ENCODE measurements at regions not wholly inside any gene's neighbourhood (a gene's known extent, or its start where the extent isn't known, plus 50 kb on each side); places are given as distances from the start of the nearest gene placed in this dataset.

DNA sequence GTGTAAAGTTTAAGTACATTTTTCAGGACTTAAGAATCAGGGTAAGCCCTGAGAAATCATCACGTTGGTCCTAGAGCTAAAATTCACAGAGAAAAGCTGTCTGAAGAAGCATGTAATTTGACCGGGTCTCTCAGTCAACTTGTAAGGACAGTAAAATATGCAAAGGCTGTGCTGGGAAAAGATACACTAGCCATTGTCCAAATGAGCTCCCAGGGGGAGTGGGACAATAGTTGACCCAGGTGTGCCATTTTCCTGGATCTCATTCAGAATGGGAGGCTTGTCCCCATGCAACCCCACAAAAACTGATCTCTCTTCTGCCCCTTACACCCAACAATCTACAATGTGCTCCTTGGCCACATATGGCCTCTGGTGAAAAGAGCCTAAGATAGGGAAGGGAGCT is 437.9 kb downstream of the KLF12 start:
- no peaks in the 10 kb centered on the region for H3K9me3 ChIP-seq
- Mint-ChIP-seq H3K27me3 (ENCODE audit: insufficient read depth, unreplicated experiment) (no peaks in the 10 kb centered on the region), H3K4me3 (ENCODE audit: unreplicated experiment) (no peak overlapping the region), H3K27ac (ENCODE audit: unreplicated experiment) (no peak overlapping the region), H3K4me1 (ENCODE audit: low read depth, unreplicated experiment) (no peaks in the 10 kb centered on the region), H3K9me3 (ENCODE audit: unreplicated experiment) (no peaks in the 10 kb centered on the region), H3K36me3 (ENCODE audit: insufficient read depth, unreplicated experiment) (no peaks in the 10 kb centered on the region)
- no peaks in the 10 kb centered on the region for H3K4me1 ChIP-seq
- TF ChIP-seq, protein P1, sequence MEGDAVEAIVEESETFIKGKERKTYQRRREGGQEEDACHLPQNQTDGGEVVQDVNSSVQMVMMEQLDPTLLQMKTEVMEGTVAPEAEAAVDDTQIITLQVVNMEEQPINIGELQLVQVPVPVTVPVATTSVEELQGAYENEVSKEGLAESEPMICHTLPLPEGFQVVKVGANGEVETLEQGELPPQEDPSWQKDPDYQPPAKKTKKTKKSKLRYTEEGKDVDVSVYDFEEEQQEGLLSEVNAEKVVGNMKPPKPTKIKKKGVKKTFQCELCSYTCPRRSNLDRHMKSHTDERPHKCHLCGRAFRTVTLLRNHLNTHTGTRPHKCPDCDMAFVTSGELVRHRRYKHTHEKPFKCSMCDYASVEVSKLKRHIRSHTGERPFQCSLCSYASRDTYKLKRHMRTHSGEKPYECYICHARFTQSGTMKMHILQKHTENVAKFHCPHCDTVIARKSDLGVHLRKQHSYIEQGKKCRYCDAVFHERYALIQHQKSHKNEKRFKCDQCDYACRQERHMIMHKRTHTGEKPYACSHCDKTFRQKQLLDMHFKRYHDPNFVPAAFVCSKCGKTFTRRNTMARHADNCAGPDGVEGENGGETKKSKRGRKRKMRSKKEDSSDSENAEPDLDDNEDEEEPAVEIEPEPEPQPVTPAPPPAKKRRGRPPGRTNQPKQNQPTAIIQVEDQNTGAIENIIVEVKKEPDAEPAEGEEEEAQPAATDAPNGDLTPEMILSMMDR (IDR thresholded peaks at IDR 0.05; ENCODE audit: insufficient read depth in 1 of 2, low read depth in 1 of 2, low read length in 1 of 2, severe bottlenecking in 1 of 2, unreplicated experiment in 1 of 2), result no peak
- no peaks in the 10 kb centered on the region for H3K27me3 ChIP-seq (replicated peaks; ENCODE audit: control insufficient read depth, insufficient read depth, low read length)
- no TSS peak for BruUV-seq (replicated peaks)
- ChIA-PET POLR2A (no interaction called here), CTCF (no interaction called here)
- DNase-seq, result no peak
- intact Hi-C loops (cut with micrococcal nuclease; ENCODE audit: unreplicated experiment), result no loop called here
- no peak overlapping the region for H3K4me3 ChIP-seq (ENCODE audit: low read depth, low read length)
- H3K36me3 ChIP-seq (ENCODE audit: control insufficient read depth, insufficient read depth, low read length), result peaks cover 3% of the 10 kb centered on the region; the same call in 1 of the 2 replicates

DNA sequence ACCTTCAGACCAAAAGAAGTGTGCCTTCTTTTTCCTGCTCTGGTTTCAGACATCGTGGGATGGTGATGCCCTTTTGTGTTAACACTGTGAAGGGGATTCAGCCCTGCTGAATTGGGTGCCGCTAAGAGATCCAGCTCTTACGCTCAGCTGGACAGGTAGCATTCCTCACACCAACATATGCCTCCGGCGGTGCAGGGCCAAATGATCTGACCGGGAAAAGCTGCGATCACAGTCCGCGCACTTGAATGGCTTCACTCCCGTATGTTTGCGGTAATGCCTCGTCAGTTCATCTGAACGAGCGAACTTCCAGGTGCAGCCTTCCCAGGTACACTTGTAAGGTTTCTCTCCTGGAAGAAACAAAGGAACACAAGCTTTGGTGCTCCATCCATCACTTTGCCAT is 438.9 kb downstream of the KLF12 start:
- ChIA-PET CTCF (no interaction called here), POLR2A (no interaction called here)
- H3K4me1 ChIP-seq, result no peaks in the 10 kb centered on the region
- no peaks in the 10 kb centered on the region for H3K27me3 Mint-ChIP-seq (ENCODE audit: insufficient read depth, unreplicated experiment)
- no TSS peak for BruUV-seq (replicated peaks)
- no peaks in the 10 kb centered on the region for H3K4me1 Mint-ChIP-seq (ENCODE audit: low read depth, unreplicated experiment)
- no peaks in the 10 kb centered on the region for H3K36me3 Mint-ChIP-seq (ENCODE audit: insufficient read depth, unreplicated experiment)
- intact Hi-C loops (cut with micrococcal nuclease; ENCODE audit: unreplicated experiment), result no loop called here
- no peak overlapping the region for H3K4me3 ChIP-seq (ENCODE audit: low read depth, low read length)
- DNase-seq, result no peak
- TF ChIP-seq, protein P1 (IDR thresholded peaks at IDR 0.05; ENCODE audit: insufficient read depth in 1 of 2, low read depth in 1 of 2, low read length in 1 of 2, severe bottlenecking in 1 of 2, unreplicated experiment in 1 of 2), result no peak
- no peak overlapping the region for H3K27ac Mint-ChIP-seq (ENCODE audit: unreplicated experiment)
- H3K27me3 ChIP-seq (replicated peaks; ENCODE audit: control insufficient read depth, insufficient read depth, low read length), result no peaks in the 10 kb centered on the region
- no peaks in the 10 kb centered on the region for H3K9me3 Mint-ChIP-seq (ENCODE audit: unreplicated experiment)
- H3K4me3 Mint-ChIP-seq (ENCODE audit: unreplicated experiment), result no peak overlapping the region
- H3K9me3 ChIP-seq, result no peaks in the 10 kb centered on the region
- H3K36me3 ChIP-seq (ENCODE audit: control insufficient read depth, insufficient read depth, low read length), result peaks cover 3% of the 10 kb centered on the region; the same call in 1 of the 2 replicates

DNA sequence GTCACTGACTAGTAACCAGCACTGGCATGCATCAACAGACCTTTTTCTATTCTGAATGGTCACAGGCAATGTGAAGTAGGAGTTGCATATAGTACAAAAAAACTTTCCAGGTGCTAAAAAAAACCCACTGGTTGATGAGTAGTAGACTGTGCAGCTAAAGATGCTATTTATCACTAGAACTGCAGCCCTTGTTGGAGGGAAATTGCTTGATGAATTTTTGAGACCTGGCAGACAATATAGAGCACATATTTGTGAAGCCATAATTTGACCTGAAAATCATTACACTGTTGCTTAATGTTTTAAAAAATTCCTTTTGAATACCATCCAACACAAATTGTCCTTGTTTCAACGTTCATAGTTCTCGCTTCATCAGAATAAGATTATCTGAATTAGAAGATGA is 441.0 kb downstream of the KLF12 start:
- DNase-seq, result no peak
- no TSS peak for BruUV-seq (replicated peaks)
- intact Hi-C loops (cut with micrococcal nuclease; ENCODE audit: unreplicated experiment), result no loop called here
- Mint-ChIP-seq H3K4me3 (ENCODE audit: unreplicated experiment) (no peak overlapping the region), H3K9me3 (ENCODE audit: unreplicated experiment) (no peaks in the 10 kb centered on the region), H3K27me3 (ENCODE audit: insufficient read depth, unreplicated experiment) (no peaks in the 10 kb centered on the region), H3K27ac (ENCODE audit: unreplicated experiment) (no peak overlapping the region), H3K36me3 (ENCODE audit: insufficient read depth, unreplicated experiment) (no peaks in the 10 kb centered on the region), H3K4me1 (ENCODE audit: low read depth, unreplicated experiment) (no peaks in the 10 kb centered on the region)
- Histone ChIP-seq H3K4me1 (no peaks in the 10 kb centered on the region), H3K9me3 (no peaks in the 10 kb centered on the region), H3K4me3 (ENCODE audit: low read depth, low read length) (no peak overlapping the region), H3K27me3 (replicated peaks; ENCODE audit: control insufficient read depth, insufficient read depth, low read length) (no peaks in the 10 kb centered on the region), H3K36me3 (ENCODE audit: control insufficient read depth, insufficient read depth, low read length) (peaks cover 3% of the 10 kb centered on the region; the same call in 1 of the 2 replicates)
- POLR2A ChIA-PET, result no interaction called here
- CTCF ChIA-PET, result no interaction called here
- TF ChIP-seq, protein P1 (IDR thresholded peaks at IDR 0.05; ENCODE audit: insufficient read depth in 1 of 2, low read depth in 1 of 2, low read length in 1 of 2, severe bottlenecking in 1 of 2, unreplicated experiment in 1 of 2), result no peak

Data from Caco-2 (cell line).